OCI-LY7 (cell line): ENCODE measurements at regions not wholly inside any gene's neighbourhood (a gene's known extent, or its start where the extent isn't known, plus 50 kb on each side); places are given as distances from the start of the nearest gene placed in this dataset.

Source experiments
- CTCF ChIP-seq: fragments of 200-600 bp; sonication (generic); conservative IDR thresholded peaks from 2 replicates; pipeline ENCODE4 v1.5.1; 2014; ENCODE audit warnings: mild to moderate bottlenecking, antibody characterized with exemption, low read length, moderate library complexity, mixed read lengths
- EZH2phosphoT487 ChIP-seq: fragments of 200-600 bp; sonication (generic); IDR thresholded peaks from 2 replicates; pipeline ENCODE4 v1.6.1; 2018; ENCODE audit warnings: low read depth, borderline replicate concordance, mild to moderate bottlenecking, mixed run types, antibody characterized with exemption, low read length, moderate library complexity, mixed read lengths

GRCh38 chr9:22286661-22287060, 160.0 kb upstream of the DMRTA1 start:
- TF ChIP-seq CTCF (no peak), EZH2phosphoT487 (no peak)
